Glomerular endothelial cell (primary cell): ENCODE measurements at regions not wholly inside any gene's neighbourhood (a gene's known extent, or its start where the extent isn't known, plus 50 kb on each side); places are given as distances from the start of the nearest gene placed in this dataset.

Experiments
- DNase-seq: peaks from one replicate; pipeline ENCODE4 v3.0.0-alpha.2; 2011; ENCODE audit warnings: low read depth, low spot score; ENCODE audit errors: extremely low read depth

DNA sequence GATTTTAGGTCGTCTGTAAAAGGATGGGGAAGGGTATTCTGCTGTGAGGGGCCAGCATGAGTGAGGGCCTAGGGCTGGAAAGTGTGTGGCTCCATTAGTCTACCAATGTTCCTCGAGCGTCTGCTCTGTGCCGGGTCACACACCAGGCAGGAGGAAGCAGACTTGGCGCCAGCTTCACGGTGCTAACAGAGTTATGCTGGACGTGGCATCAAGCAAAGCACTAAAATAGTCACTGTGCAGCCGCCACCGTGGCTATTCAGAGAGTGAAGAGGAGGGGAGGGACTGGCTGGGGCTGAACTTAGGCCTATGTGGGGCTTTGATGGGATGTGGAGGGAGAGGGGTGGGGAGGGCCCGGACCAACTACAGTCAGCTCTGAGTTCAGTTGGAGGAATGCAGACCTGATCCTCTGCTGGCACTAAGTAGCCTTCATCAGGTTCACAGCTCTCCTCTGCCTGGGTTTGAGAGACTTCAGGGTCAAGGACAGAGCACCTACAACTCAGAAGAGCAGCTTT lies 83.9 kb upstream of the MSX1 start:
- DNase-seq: no peak

DNA sequence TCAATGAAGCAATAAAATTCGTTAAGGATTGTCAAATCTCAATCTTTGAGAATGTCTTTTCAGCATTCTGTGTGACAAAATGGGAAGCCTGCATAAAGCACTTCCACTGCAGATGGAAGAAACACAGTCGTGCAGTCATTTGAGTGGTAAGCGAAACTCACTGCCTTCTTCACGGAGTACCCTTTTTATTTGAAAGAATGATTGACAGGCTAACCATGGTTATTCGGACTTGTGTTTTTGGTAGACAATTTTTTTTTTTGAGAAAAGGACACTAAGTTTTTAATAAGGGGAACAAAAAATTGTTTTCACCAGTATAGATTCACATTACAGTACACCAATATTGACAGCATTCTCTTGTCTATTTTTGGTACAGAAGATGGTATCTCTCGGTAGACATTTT lies 86.9 kb upstream of the MSX1 start:
- DNase-seq: no peak

DNA sequence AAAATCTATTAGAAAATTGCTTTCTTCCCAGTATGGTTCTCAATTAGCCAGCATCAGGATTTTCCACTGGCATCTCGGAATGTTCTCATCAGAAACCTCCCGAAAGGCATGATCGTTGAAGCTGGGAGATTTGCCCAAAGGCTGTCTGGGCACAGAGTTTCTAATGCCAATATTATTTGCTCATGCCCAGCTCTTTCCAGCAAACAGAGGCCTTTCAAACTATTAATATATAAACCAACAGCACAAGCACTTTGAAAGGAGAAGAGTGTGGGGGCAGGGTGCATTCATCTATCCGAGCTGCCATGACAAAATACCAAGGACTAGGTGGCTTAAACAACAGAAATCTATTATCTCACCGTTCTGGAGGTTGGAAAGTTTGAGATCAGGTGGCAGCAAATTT lies 88.3 kb upstream of the MSX1 start:
- DNase-seq: no peak

DNA sequence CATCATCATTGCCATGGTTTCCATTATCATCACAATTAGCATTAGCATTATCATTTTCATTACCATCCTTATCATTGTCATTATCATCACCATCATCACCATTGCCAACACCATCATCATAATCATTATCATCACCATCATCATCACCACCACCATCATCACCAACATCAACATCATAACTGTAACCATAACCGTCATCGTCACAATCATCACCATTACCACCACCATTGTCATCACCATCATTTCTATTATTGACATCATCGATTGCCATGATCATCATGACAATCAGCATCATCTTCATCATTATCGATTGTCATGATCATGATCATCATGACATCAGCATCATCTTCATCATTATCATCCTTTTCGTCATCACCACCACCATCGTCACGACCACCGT lies 88.9 kb upstream of the MSX1 start:
- no peak for DNase-seq

DNA sequence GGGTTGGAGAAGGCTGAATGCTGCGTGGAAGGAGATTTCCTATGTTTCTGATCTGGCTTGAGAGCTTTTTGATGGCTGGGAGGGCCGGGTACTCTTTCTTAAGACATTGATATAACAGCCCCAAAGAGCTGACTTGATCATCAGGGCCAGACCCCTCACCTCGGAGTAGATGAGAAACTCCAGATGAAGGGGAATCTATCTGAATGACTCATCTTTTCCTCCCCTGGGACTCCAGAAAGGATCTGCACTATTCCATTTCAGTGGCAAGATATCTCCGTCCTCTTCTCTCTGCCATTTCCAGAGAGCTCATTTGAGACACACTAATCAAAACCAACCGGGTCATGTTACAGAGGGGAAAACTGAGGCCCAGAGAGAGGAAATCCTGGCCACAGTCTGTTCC lies 92.9 kb upstream of the MSX1 start:
- DNase-seq: no peak

DNA sequence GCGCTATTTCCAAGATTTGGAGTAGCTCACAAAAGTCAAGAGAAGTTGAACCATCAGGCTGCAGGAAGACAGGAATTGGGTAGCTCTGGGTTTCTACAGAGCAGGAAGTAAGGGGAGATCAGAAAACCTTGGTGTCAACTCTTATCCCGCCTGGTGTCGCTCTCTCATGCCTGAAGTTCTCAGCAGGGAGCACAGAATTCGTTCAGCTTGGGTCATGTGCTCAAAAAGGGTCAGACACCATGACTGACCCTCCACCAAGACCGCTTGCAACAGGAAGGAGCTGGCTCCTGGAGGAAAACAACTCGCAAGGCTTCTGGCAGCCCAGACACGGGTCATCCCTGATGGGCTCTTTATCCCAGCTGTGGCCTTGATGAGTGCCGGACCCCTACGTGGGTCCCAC lies 93.7 kb upstream of the MSX1 start:
- DNase-seq: no peak

DNA sequence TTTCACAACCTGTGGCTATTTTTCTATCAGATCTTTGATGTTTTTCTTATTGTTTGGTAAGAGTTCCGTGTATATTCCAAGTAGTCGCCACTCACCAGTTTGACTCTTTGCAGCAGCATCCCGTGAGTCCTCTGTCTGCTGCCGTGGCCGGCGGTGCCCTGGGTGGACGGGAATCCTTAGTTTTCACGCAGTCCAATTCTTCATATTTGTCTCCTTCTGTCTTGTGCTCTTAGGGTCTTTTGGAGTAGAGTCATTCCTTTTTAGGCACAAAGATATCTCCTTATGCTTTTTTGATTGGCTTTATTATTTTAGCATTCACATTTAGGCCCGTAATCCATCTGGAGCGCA lies 94.9 kb upstream of the MSX1 start:
- DNase-seq: no peak

DNA sequence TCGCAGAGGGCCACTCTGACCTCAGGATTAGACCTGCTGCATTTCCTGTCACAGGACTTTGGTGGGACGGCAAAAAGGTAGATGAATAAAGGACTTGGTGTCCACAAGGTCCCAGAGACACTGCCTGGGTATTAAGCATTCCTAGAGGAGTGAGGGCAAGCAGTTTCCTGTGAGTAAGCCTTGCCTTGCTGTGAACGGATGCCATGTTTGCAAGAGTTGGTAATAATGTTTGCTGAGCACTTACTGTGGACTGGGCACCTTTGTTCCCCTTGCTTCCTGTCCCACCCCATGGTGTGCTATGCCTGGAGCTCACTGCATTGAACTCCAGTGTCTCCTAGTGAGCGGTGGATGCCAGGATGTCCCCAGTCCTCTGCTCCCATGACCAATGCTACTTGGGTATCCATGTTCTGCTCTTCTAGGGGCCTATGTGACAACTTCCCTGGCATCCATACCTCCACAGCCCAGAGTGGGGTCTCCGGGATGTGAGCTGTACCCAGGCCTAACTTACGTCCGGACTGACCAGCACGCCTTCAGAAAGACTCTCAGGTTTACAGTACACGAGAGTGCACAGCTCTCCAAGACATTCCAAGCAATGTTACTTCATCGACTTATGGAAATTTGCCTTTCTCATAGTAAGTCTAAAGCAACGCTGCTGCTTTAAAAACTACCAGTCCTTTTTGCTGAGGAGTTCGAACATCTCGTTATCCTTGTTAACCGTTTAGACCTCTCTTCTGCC lies 95.5 kb upstream of the MSX1 start:
- DNase-seq: no peak

DNA sequence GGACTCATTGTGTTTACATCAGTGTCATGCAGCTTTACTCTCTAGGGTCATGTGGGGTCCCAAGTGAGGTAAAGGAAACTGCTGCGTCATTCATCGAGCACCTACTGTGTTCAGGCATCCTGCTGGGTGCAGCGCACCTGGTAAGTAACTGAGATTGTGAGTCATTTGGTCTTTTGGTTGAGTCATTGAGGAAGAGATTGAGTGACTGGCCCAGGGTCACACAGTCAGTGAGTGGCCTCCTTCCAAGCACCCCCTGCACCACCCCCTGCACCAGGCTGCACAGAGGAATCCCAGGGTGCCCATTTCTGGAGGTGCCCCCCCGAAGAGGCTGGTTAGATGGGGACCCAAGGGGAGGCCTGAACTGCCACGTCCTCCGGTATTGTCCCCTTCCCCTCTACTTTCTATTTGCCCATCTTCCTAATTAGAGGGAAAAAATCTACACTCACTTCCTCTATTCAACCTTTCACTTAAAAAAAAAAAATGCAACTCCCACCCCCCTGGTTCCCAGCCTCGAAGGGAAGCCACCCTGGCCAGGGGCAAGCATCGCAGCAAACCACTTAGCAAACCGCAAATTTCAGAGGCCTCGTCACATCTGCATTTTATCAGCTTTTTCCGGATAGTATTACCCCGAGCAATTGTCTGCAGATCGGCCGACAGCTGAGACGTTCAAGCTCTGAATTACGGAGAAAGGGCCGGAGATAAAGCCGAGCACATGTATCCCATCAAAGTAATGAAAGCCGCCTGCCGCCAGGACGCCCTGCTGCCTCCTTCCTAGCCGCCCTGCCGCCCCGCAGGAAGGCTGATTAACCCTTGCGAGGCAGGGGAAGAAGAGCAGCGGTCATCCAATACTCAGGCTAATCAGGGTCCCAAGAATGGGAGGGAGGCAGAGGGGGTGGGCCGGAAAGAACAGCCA lies 96.3 kb upstream of the MSX1 start:
- DNase-seq: no peak

DNA sequence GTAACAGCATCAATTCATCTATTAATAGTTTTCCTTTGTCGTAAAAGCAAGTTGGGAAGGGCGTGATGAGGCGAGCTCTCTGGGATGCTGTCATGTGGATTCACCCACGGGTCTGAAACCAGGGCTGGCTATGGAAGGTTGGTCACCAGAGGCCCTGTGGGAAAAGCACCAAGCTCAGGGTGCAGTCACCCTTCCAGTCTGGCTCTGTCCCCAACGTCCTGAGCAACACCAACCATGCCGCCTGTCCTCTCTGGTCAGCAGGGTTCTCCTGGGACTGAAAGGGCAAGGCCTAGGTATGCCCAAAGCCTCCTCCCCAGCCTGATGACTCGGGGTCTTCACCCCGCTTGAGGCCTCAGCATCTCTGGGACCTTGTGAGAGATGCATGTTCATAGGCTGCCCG lies 97.2 kb upstream of the MSX1 start:
- no peak for DNase-seq

DNA sequence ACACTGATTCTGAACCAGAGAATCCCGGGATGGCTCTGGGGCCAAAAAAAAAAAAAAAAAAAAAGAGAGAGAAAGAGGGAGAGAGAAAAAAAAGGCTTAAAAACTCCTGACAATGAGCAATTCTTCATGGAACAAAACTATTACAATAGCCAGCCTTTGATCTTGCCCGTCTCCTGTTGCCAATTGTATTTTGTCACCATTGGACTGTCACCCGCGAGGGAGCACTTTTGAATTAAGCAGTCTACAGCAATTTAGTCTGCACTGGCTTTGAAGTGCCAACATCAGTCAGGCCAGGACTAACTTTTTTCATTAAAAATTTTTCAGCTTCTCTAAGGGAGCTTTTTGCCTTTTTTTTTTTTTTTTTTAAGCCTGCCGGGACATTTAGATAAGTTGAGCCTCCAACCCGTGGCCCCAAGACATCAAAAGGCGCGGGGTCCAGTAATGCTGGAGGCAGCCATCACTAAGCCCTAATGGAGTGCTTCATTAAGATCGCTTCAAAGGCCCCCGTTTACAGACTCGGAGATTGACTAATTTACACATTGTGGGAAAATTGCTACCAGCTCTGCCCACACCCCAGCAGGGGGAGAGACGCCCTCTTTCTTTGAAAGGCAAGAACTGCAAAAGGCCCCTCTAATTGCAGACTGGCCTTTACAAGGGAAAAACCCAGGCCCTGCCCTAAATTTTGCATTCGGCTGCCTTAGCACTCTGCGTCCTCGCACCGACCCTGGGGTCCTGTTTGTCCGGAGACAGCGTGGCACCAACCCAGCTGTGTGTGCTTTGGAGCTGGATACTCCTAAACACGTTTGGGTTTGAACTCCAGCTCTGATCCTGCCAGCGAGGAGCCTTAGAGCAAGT lies 98.1 kb upstream of the MSX1 start:
- no peak for DNase-seq

DNA sequence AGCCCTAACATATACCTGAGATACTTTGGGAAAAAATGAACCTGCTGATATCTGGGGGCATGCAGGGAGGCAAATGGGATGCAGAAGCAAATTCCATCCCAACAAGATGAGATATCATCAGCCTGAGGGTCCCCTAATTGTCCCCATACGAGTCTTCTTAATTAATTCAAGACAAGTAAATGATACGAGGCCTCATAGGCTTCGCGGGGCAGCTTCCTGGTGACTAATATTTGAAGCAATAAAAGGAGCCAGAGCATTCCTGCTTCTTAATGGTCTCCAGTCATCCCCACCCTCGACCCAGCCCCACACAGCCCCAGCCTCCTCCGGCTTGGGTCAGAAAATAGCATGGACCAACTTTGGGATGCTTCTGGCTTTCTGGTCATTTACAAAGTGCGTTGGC lies 99.6 kb upstream of the MSX1 start:
- no peak for DNase-seq

DNA sequence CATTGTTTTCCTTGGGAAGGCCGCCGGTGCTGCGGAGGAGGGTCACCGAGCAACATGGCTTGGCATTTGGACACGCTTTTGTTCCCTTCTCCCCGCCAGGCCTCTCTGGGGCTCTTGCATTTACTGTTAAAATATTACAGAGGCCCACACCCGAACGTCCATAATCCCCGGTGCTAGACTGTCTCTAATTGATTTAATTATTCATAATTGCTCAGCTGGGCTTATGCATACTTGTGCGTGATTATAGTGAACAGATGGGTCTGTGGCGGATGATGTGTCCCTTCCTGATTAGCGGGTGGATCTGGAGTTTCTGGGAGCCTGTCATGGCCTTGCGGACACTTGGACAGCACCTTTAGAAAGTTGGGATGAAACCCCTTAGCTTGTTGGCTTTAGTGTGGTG lies 100.2 kb upstream of the MSX1 start:
- DNase-seq: no peak

DNA sequence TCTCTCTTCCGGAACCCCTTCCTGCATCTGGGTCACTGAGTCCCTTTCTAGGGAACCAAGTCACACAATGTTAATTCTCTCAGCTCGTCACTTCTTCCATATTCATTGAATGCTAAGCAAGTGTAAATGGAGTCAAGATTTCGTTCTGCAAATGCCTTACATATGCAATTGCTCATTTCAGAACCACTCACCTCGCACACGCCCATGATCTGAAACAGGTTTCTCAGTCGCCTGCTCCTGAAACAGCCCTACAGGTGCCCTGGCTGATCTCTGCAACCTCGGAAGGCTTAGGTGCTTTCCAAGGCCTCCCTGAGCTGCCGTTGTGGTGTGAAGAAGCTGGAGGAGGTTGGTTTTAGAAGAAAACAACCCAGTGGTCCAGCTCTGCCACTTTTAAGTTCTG lies 100.8 kb upstream of the MSX1 start:
- DNase-seq: no peak

DNA sequence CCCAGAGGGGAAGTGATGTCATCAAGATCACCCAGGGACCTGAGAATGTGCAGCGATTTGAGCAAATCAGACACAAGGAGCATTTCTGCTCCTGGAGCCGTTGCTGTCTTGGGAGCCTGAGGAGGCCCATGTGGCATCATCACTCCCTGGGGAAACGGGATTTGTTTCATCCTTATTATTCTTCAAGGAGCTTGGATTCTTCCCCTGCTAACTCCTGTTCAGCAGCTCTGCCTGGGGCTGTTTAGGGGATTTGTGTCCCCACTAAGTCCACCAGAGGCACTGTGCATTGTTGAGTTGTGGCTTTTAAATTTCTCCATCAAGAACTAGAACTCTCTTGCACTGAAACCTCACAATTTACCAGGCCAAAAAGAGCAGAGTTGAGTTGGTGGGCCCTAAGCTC lies 104.2 kb upstream of the MSX1 start:
- DNase-seq: no peak

DNA sequence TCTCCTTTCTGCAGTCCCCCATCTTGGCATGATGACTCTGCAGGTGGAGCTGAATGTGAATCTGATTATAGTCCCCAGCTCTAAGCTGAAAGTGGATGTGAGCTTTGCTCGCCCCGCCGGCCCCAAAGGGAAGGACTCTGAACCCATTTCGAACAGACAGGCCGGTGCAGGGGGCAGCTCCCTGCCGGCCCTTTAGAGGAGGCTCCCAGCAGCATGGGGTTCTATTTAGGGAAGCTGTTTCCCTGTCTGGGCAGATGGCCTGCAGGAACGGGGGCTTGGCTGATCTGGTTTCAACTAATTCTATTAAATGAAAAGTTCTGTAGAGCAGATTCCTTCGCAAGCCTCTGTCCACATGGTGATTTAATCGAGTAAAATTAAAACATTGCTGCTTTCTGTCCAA lies 104.8 kb upstream of the MSX1 start:
- no peak for DNase-seq

DNA sequence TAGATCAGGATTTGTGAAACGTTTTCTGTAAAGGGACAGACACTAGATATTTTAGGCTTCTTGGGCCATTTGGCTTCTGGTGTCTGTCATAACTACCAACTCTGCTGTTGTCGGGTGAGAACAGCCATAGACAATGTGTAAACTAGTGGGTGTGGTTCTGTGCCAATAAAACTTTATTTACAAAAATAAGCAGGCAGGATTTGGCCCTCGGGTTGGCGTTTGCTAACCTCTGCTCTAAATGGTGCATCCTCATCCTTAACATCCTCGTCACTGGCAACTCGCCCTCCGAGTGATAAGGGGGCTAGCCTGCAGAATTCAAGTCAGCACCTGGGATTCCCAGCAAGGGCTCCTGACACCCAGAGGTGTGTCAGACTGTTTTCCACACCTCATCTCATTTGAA lies 105.8 kb upstream of the MSX1 start:
- no peak for DNase-seq

DNA sequence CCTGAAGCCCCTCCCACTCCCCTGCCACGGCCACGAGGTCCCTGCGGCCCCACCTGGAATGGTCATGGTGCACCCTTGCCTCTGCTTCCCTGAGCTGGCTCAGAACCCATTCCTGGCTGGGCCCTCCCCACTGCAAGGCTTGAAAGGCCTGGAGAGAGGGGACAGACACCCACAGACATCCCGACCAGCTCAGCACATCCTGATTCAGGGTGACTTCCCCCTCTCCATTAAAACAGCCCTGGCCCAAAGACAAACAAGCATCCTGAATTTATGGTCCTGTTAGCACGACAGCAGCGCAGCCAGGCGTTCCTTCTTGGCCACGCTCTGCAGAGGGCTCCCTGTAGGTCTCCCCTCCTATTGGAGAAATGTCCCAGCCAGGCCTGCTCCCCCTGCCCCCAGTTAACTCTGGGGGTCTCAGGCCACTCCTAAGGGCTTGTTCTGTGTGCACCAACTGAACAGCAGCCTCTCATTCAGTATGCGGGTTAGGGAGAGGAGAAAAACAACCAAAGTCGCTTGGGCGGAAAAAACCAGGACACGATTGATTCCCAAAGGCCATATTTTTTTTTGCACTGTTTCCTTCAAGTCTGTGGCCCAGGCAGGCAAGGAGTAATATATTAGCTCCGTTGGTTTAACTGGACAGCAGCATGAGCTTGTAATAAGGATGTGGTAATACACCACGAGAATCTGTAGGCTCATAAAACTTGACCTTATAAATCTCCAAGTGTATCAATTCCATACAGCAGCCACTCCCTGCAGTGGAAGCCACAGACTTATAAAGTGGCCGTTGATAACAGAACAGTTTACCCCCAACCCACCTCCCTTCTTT lies 106.7 kb upstream of the MSX1 start:
- no peak for DNase-seq

DNA sequence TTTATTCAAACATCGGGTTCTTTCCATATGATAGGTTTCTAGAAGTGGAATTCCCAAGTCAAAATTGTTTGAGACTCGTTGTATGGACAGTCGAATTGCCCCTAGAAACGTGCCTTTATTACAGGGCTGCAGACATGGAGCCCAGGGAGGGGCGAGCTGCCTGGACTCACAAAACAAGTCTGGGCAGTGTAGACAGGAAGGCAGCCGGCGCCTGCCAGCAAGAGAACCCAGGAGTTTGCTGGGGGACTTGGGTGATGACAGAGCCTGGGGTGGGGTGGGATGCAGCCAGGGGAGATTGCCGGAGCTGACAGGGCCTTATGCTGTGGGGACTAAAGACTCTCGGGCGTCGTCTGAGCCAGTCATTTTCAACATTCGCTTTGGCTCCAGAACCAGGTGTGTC lies 107.4 kb upstream of the MSX1 start:
- no peak for DNase-seq

DNA sequence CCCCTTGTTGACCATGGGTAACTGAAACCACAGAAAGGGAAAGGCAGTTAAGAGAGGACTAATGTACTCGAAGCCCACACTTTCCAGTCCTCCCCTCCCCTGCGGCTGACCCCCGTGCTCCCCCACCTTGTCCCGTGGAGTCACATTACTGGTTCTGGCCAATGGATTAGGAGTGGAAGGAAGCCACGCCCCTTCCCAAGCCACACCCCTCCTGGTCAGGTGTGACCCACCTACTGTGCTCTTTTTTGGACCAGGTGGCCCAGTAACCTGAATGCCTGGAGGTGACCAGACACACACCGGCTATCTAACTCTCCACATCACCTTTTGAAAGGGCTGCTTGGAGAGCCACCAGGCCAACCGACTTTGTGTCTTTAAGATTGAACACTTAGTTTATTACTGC lies 109.3 kb upstream of the MSX1 start:
- DNase-seq: no peak
